OCI-LY1 (cell line): ENCODE measurements at regions not wholly inside any gene's neighbourhood (a gene's known extent, or its start where the extent isn't known, plus 50 kb on each side); places are given as distances from the start of the nearest gene placed in this dataset.
"Not testable (repeated sequence)": the region's sequence is repeated elsewhere in the genome, so short reads cannot be mapped to it uniquely, and the experiment has no call there.

ENCODE experiments used
- CTCF ChIP-seq: fragments of 200-600 bp; sonication (generic), shearing (Covaris generic); IDR thresholded peaks from 2 replicates; pipeline ENCODE4 v1.5.1; 2017; ENCODE audit warnings: mild to moderate bottlenecking, antibody characterized with exemption, low read length, moderate library complexity, mixed read lengths
- EZH2 ChIP-seq: fragments of 200-600 bp; sonication (generic), shearing (Covaris generic); IDR thresholded peaks from 2 replicates; pipeline ENCODE4 v1.8.0; 2017; ENCODE audit warnings: borderline replicate concordance, mixed run types, mild to moderate bottlenecking, antibody characterized with exemption, low read length, moderate library complexity, mixed read lengths

- not testable (repeated sequence) for TF ChIP-seq EZH2, CTCF
These were observed 731.6 kb upstream of the AUTS2 start for GRCh38 chr7:68866721-68867120.
